ENCODE measurements at regions not wholly inside any gene's neighbourhood (a gene's known extent, or its start where the extent isn't known, plus 50 kb on each side); places are given as distances from the start of the nearest gene placed in this dataset.
A peak's percentile ranks its signal among the peaks of the same experiment; 100 is the strongest.

GRCh38 chr4:53747401-53747800, 156.1 kb upstream of the LNX1 start:
- no peak overlapping the region for H3K9ac ChIP-seq (ENCODE audit: low read length)
- H3K23ac ChIP-seq (ENCODE audit: low read length), result no peak overlapping the region
- no peak overlapping the region for H3K4me3 ChIP-seq (ENCODE audit: low read length)
- no peak overlapping the region for H2BK5ac ChIP-seq (ENCODE audit: low read length)
- H3K27me3 ChIP-seq (ENCODE audit: insufficient read depth, low read length, poor library complexity), result no peaks in the 10 kb centered on the region
- H2BK120ac ChIP-seq (ENCODE audit: low read depth, low read length), result no peak overlapping the region
- WGBS (ENCODE audit: extremely low coverage, insufficient coverage, low lambda C conversion rate), result no CpG with 5 or more reads among the region's 5 CpGs
- H3K18ac ChIP-seq (ENCODE audit: low read length), result no peak overlapping the region
- H3K79me2 ChIP-seq (ENCODE audit: control insufficient read depth, insufficient read depth, low read length), result no peaks in the 10 kb centered on the region
- H3K4ac ChIP-seq (ENCODE audit: low read depth, low read length), result no peak overlapping the region
- no peak overlapping the region for H4K5ac ChIP-seq (ENCODE audit: low read length)
- no peak overlapping the region for H3K56ac ChIP-seq (ENCODE audit: low read length)
- no peak overlapping the region for H3K27ac ChIP-seq (ENCODE audit: low read depth, low read length)
- no peaks in the 10 kb centered on the region for H3K4me1 ChIP-seq (ENCODE audit: control insufficient read depth, low read depth, low read length)
- no peak overlapping the region for H2AK5ac ChIP-seq (ENCODE audit: low read length)
- H3K4me2 ChIP-seq (ENCODE audit: low read length), result no peak overlapping the region
- H3K36me3 ChIP-seq (ENCODE audit: control insufficient read depth, insufficient read depth, low read length), result no peaks in the 10 kb centered on the region
- no peak overlapping the region for H2BK15ac ChIP-seq (replicated peaks; ENCODE audit: low read depth)
- DNase-seq, result no peak
- no peaks in the 10 kb centered on the region for H3K79me1 ChIP-seq (ENCODE audit: low read length)
- no peak overlapping the region for H4K8ac ChIP-seq (ENCODE audit: low read depth, low read length)

- no peak overlapping the region for H2BK120ac ChIP-seq (ENCODE audit: low read depth, low read length)
- no peak overlapping the region for H3K4me2 ChIP-seq (ENCODE audit: low read length)
- H2BK5ac ChIP-seq (ENCODE audit: low read length), result no peak overlapping the region
- H3K18ac ChIP-seq (ENCODE audit: low read length), result no peak overlapping the region
- no peaks in the 10 kb centered on the region for H3K36me3 ChIP-seq (ENCODE audit: control insufficient read depth, insufficient read depth, low read length)
- H4K5ac ChIP-seq (ENCODE audit: low read length), result no peak overlapping the region
- no peak overlapping the region for H3K27ac ChIP-seq (ENCODE audit: low read depth, low read length)
- H3K23ac ChIP-seq (ENCODE audit: low read length), result no peak overlapping the region
- no peak overlapping the region for H3K4me3 ChIP-seq (ENCODE audit: low read length)
- H3K9ac ChIP-seq (ENCODE audit: low read length), result no peak overlapping the region
- H3K27me3 ChIP-seq (ENCODE audit: insufficient read depth, low read length, poor library complexity), result no peaks in the 10 kb centered on the region
- no peaks in the 10 kb centered on the region for H3K79me2 ChIP-seq (ENCODE audit: control insufficient read depth, insufficient read depth, low read length)
- H4K8ac ChIP-seq (ENCODE audit: low read depth, low read length), result no peak overlapping the region
- no peak overlapping the region for H2BK15ac ChIP-seq (replicated peaks; ENCODE audit: low read depth)
- no peak overlapping the region for H3K56ac ChIP-seq (ENCODE audit: low read length)
- no peak overlapping the region for H2AK5ac ChIP-seq (ENCODE audit: low read length)
- WGBS (ENCODE audit: extremely low coverage, insufficient coverage, low lambda C conversion rate), result no CpG with 5 or more reads among the region's 4 CpGs
- H3K4me1 ChIP-seq (ENCODE audit: control insufficient read depth, low read depth, low read length), result no peaks in the 10 kb centered on the region
- H3K79me1 ChIP-seq (ENCODE audit: low read length), result no peaks in the 10 kb centered on the region
- peak; percentile 30 for DNase-seq
- H3K4ac ChIP-seq (ENCODE audit: low read depth, low read length), result no peak overlapping the region
Observed at GRCh38 chr4:53744446-53745160, 153.3 kb upstream of the LNX1 start.

- no peak overlapping the region for H3K9ac ChIP-seq (ENCODE audit: low read length)
- no peak overlapping the region for H3K4me3 ChIP-seq (ENCODE audit: low read length)
- H2AK5ac ChIP-seq (ENCODE audit: low read length), result no peak overlapping the region
- H4K5ac ChIP-seq (ENCODE audit: low read length), result no peak overlapping the region
- no peak overlapping the region for H3K23ac ChIP-seq (ENCODE audit: low read length)
- H3K4me1 ChIP-seq (ENCODE audit: control insufficient read depth, low read depth, low read length), result no peaks in the 10 kb centered on the region
- no peak overlapping the region for H2BK5ac ChIP-seq (ENCODE audit: low read length)
- H3K27me3 ChIP-seq (ENCODE audit: insufficient read depth, low read length, poor library complexity), result no peaks in the 10 kb centered on the region
- H2BK15ac ChIP-seq (replicated peaks; ENCODE audit: low read depth), result no peak overlapping the region
- H3K4me2 ChIP-seq (ENCODE audit: low read length), result no peak overlapping the region
- no peak overlapping the region for H3K18ac ChIP-seq (ENCODE audit: low read length)
- H3K27ac ChIP-seq (ENCODE audit: low read depth, low read length), result no peak overlapping the region
- WGBS (ENCODE audit: extremely low coverage, insufficient coverage, low lambda C conversion rate), result no CpG with 5 or more reads among the region's 3 CpGs
- H3K79me2 ChIP-seq (ENCODE audit: control insufficient read depth, insufficient read depth, low read length), result no peaks in the 10 kb centered on the region
- H3K79me1 ChIP-seq (ENCODE audit: low read length), result no peaks in the 10 kb centered on the region
- no peak overlapping the region for H2BK120ac ChIP-seq (ENCODE audit: low read depth, low read length)
- H3K36me3 ChIP-seq (ENCODE audit: control insufficient read depth, insufficient read depth, low read length), result no peaks in the 10 kb centered on the region
- no peak overlapping the region for H3K4ac ChIP-seq (ENCODE audit: low read depth, low read length)
- H3K56ac ChIP-seq (ENCODE audit: low read length), result no peak overlapping the region
- H4K8ac ChIP-seq (ENCODE audit: low read depth, low read length), result no peak overlapping the region
- DNase-seq, result no peak
Observed at GRCh38 chr4:53734584-53735353, 143.5 kb upstream of the LNX1 start.

- no peaks in the 10 kb centered on the region for H3K36me3 ChIP-seq (ENCODE audit: control insufficient read depth, insufficient read depth, low read length)
- no peak overlapping the region for H3K4ac ChIP-seq (ENCODE audit: low read depth, low read length)
- no peak overlapping the region for H3K56ac ChIP-seq (ENCODE audit: low read length)
- no peaks in the 10 kb centered on the region for H3K27me3 ChIP-seq (ENCODE audit: insufficient read depth, low read length, poor library complexity)
- DNase-seq, result no peak
- no peak overlapping the region for H4K8ac ChIP-seq (ENCODE audit: low read depth, low read length)
- H2BK5ac ChIP-seq (ENCODE audit: low read length), result no peak overlapping the region
- no peak overlapping the region for H2AK5ac ChIP-seq (ENCODE audit: low read length)
- no peak overlapping the region for H4K5ac ChIP-seq (ENCODE audit: low read length)
- no peaks in the 10 kb centered on the region for H3K79me2 ChIP-seq (ENCODE audit: control insufficient read depth, insufficient read depth, low read length)
- H3K4me3 ChIP-seq (ENCODE audit: low read length), result no peak overlapping the region
- H3K9ac ChIP-seq (ENCODE audit: low read length), result no peak overlapping the region
- no peak overlapping the region for H3K27ac ChIP-seq (ENCODE audit: low read depth, low read length)
- H3K4me2 ChIP-seq (ENCODE audit: low read length), result no peak overlapping the region
- no peak overlapping the region for H3K18ac ChIP-seq (ENCODE audit: low read length)
- no peak overlapping the region for H3K23ac ChIP-seq (ENCODE audit: low read length)
- H2BK120ac ChIP-seq (ENCODE audit: low read depth, low read length), result no peak overlapping the region
- no peaks in the 10 kb centered on the region for H3K79me1 ChIP-seq (ENCODE audit: low read length)
- WGBS (ENCODE audit: extremely low coverage, insufficient coverage, low lambda C conversion rate), result no CpG with 5 or more reads among the region's 8 CpGs
- no peaks in the 10 kb centered on the region for H3K4me1 ChIP-seq (ENCODE audit: control insufficient read depth, low read depth, low read length)
- no peak overlapping the region for H2BK15ac ChIP-seq (replicated peaks; ENCODE audit: low read depth)
Observed at GRCh38 chr4:53734182-53734581, 142.9 kb upstream of the LNX1 start.

- H3K4me1 ChIP-seq (ENCODE audit: control insufficient read depth, low read depth, low read length), result no peaks in the 10 kb centered on the region
- no peak overlapping the region for H4K8ac ChIP-seq (ENCODE audit: low read depth, low read length)
- no peaks in the 10 kb centered on the region for H3K79me1 ChIP-seq (ENCODE audit: low read length)
- H3K23ac ChIP-seq (ENCODE audit: low read length), result no peak overlapping the region
- no peaks in the 10 kb centered on the region for H3K79me2 ChIP-seq (ENCODE audit: control insufficient read depth, insufficient read depth, low read length)
- no peak overlapping the region for H4K5ac ChIP-seq (ENCODE audit: low read length)
- no peak overlapping the region for H3K27ac ChIP-seq (ENCODE audit: low read depth, low read length)
- H2BK5ac ChIP-seq (ENCODE audit: low read length), result no peak overlapping the region
- no peaks in the 10 kb centered on the region for H3K27me3 ChIP-seq (ENCODE audit: insufficient read depth, low read length, poor library complexity)
- H2BK15ac ChIP-seq (replicated peaks; ENCODE audit: low read depth), result no peak overlapping the region
- no CpG with 5 or more reads among the region's 1 CpG for whole genome bisulfite sequencing (ENCODE audit: extremely low coverage, insufficient coverage, low lambda C conversion rate)
- H3K9ac ChIP-seq (ENCODE audit: low read length), result no peak overlapping the region
- no peak overlapping the region for H3K4me2 ChIP-seq (ENCODE audit: low read length)
- H3K4me3 ChIP-seq (ENCODE audit: low read length), result no peak overlapping the region
- no peak overlapping the region for H2AK5ac ChIP-seq (ENCODE audit: low read length)
- H3K4ac ChIP-seq (ENCODE audit: low read depth, low read length), result no peak overlapping the region
- DNase-seq, result peak; percentile 38
- H3K36me3 ChIP-seq (ENCODE audit: control insufficient read depth, insufficient read depth, low read length), result no peaks in the 10 kb centered on the region
- H2BK120ac ChIP-seq (ENCODE audit: low read depth, low read length), result no peak overlapping the region
- H3K56ac ChIP-seq (ENCODE audit: low read length), result no peak overlapping the region
- no peak overlapping the region for H3K18ac ChIP-seq (ENCODE audit: low read length)
Observed at GRCh38 chr4:53732661-53733060, 141.4 kb upstream of the LNX1 start.
